ENCODE measurements at regions not wholly inside any gene's neighbourhood (a gene's known extent, or its start where the extent isn't known, plus 50 kb on each side); places are given as distances from the start of the nearest gene placed in this dataset.

DNA sequence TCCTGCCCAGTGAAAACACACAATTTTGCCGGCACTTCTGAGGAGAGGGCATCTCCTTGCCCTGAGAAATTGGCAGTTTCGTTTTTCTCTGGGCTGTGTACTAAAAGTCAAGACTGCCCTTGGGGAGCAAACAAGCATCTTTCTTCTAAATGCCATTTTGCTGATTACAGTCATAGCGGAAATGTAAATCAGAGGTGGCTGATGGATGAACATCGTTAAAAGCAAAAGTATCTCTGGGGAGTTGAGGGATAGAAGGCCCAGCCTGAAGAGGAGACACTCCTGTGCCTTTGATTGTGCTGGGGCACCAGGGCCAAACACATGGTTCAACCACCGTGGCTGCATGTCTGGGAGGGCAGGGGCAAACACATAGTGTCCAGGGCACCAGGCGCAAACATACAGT is 49.8 kb downstream of the ABCC12 start:
- TF ChIP-seq, protein P1, sequence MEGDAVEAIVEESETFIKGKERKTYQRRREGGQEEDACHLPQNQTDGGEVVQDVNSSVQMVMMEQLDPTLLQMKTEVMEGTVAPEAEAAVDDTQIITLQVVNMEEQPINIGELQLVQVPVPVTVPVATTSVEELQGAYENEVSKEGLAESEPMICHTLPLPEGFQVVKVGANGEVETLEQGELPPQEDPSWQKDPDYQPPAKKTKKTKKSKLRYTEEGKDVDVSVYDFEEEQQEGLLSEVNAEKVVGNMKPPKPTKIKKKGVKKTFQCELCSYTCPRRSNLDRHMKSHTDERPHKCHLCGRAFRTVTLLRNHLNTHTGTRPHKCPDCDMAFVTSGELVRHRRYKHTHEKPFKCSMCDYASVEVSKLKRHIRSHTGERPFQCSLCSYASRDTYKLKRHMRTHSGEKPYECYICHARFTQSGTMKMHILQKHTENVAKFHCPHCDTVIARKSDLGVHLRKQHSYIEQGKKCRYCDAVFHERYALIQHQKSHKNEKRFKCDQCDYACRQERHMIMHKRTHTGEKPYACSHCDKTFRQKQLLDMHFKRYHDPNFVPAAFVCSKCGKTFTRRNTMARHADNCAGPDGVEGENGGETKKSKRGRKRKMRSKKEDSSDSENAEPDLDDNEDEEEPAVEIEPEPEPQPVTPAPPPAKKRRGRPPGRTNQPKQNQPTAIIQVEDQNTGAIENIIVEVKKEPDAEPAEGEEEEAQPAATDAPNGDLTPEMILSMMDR (IDR thresholded peaks at IDR 0.05; ENCODE audit: borderline replicate concordance, control extremely low read depth, extremely low read depth, insufficient read depth, missing control alignments) = no peak
- DNase-seq (ENCODE audit: low spot score) = no peak
- in situ Hi-C loops (cut with MboI; ENCODE audit: low sequenced_read_pairs, unreplicated experiment) = no loop called here

DNA sequence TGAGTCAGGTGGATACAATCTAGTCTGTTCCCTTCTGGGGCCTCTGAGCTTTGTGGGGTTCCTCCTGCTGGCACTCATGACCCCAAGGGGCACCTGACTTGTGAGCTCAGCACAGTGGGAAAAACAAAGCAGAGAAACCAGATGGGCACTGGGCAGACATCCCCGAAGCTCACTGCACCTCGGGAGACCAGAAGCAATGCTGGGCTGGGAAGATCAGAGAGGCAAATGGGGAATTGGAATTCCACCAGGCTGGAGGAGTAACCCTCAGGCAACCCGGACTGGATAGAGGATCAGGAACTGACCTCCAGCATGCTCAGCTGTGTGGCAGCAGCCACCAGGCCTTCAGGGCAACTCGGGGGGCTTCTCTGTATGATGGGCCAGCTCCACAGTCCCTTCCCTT is 50.3 kb downstream of the ABCC12 start:
- TF ChIP-seq, protein P1 (IDR thresholded peaks at IDR 0.05; ENCODE audit: borderline replicate concordance, control extremely low read depth, extremely low read depth, insufficient read depth, missing control alignments) = no peak
- DNase-seq (ENCODE audit: low spot score) = no peak
- in situ Hi-C loops (cut with MboI; ENCODE audit: low sequenced_read_pairs, unreplicated experiment) = no loop called here

DNA sequence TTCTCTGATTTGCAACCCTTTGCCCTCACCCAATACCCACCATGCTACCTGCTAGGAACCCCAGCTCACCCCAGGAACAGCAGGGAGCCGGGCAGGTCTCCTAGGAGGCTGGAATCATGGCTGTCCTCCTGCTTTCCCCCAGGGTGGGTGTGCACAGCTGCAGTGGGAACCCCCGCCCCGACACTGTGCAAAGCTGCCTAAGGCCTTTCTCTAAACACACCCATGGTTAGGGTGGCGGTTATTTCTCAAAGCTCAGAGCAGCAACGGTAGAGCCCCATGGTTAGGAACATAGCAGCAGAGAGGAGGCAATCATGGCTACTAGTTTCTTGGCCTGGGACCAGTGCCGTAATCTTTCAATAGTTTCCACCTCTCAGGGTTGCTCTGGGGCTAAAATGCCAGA is 52.2 kb downstream of the ABCC12 start:
- TF ChIP-seq, protein P1 (IDR thresholded peaks at IDR 0.05; ENCODE audit: borderline replicate concordance, control extremely low read depth, extremely low read depth, insufficient read depth, missing control alignments) = no peak
- in situ Hi-C loops (cut with MboI; ENCODE audit: low sequenced_read_pairs, unreplicated experiment) = no loop called here
- DNase-seq (ENCODE audit: low spot score) = no peak

DNA sequence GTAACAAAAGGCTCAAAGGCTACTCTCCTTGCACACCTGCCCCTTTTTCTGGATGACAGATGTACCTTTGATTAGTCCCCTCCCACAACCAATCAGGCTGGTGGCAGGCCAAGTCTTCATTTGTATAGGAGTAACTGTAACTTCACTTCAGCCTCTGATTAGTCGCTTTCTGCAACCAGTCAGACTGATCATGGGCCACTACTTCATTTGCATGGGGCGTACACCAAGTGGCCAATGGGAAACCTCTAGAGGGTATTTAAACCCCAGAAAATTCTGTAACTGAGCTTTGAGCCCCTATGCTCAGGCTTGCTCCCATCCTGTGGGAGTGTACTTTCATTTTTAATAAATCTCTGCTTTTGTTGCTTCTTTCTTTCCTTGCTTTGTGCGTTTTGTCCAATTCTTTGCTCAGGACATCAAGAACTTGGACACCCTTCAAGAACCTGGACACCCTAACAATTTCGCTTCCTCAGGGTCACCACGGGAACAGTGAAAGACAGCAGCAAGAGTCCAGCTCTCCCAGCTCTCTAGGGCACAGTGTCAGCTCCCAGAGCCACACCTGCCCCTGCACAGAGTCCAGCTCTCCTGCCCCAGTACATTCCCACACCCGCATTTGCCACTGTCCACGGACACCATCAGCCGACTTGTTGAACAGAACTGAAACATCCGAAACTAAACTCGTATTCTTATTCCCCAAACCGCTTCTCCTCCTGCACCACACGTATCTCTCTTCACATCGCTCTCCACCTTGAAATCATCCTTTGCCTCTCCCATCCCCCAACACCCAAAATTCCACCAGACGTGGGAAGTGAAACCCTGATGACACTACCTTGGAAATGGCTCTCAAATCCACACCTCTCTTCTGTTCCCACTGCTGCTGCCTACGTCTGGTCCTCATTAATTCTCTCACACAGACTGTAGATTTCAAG is 53.4 kb downstream of the ABCC12 start:
- DNase-seq (ENCODE audit: low spot score) = no peak
- in situ Hi-C loops (cut with MboI; ENCODE audit: low sequenced_read_pairs, unreplicated experiment) = no loop called here
- TF ChIP-seq, protein P1 (IDR thresholded peaks at IDR 0.05; ENCODE audit: borderline replicate concordance, control extremely low read depth, extremely low read depth, insufficient read depth, missing control alignments) = no peak

DNA sequence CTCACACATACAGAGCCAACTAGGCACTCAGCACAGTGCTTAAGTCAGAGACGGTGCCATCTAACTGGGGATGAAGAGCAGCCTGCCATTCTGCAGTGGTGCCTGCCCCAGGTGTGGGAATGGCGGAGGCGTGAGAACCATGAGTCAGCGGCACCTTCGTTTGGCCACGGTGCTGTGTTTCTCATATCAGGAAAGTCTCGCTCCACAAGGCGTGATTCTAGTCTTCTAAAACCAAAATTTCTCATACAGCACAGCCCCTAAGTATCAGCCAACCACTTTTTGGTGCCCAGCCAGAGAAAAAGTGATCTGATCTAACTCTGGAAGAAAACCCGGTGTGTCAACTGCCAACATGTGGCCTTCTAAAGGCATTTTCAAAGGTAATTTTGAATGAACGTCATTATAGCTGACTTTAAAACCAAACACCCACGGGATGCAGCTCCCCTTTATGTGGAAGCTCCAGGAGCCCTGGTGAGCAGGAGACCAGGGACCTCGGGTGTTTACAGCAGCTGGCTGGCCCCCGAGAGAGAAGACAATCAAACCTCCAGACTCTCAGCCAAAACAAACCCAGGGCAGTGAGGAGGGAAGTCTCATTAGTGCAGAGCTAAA is 54.6 kb downstream of the ABCC12 start:
- DNase-seq (ENCODE audit: low spot score) = peak; percentile 77
- TF ChIP-seq, protein P1 (IDR thresholded peaks at IDR 0.05; ENCODE audit: borderline replicate concordance, control extremely low read depth, extremely low read depth, insufficient read depth, missing control alignments) = no peak
- in situ Hi-C loops (cut with MboI; ENCODE audit: low sequenced_read_pairs, unreplicated experiment) = no loop called here

DNA sequence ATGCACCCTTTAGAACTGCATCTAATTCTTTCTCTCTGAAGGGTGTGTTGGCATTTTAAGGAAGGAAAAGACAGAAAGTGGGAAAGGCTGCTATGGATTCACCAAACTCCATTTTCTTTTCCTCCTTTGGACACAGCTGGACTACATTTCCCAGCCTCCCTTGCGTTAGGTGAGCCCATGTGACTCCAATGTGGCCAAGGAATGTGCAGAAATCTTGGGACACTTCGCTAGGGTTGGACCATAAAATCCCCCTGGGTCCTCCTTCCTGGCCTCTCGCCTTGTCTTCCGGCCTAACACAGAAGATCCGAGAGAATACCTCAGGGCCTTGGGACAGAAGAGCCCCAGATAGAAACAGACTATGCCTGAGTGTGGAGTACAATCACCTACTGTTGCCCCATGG is 56.3 kb downstream of the ABCC12 start:
- DNase-seq (ENCODE audit: low spot score) = no peak
- TF ChIP-seq, protein P1 (IDR thresholded peaks at IDR 0.05; ENCODE audit: borderline replicate concordance, control extremely low read depth, extremely low read depth, insufficient read depth, missing control alignments) = no peak
- in situ Hi-C loops (cut with MboI; ENCODE audit: low sequenced_read_pairs, unreplicated experiment) = no loop called here
